CD4-positive, alpha-beta T cell treated with Interleukin-15 for 4 hours (primary cell): ENCODE measurements at regions not wholly inside any gene's neighbourhood (a gene's known extent, or its start where the extent isn't known, plus 50 kb on each side); places are given as distances from the start of the nearest gene placed in this dataset.
"Not testable (repeated sequence)": the region's sequence is repeated elsewhere in the genome, so short reads cannot be mapped to it uniquely, and the experiment has no call there.

Experiments used
- DNase-seq: peaks from one replicate; pipeline ENCODE4 v3.0.0-alpha.2; 2020; ENCODE audit warnings: low spot score

- DNase-seq = no peak
Observed at GRCh38 chr10:2246747-2247146, 509.4 kb upstream of the ADARB2 start.

DNA sequence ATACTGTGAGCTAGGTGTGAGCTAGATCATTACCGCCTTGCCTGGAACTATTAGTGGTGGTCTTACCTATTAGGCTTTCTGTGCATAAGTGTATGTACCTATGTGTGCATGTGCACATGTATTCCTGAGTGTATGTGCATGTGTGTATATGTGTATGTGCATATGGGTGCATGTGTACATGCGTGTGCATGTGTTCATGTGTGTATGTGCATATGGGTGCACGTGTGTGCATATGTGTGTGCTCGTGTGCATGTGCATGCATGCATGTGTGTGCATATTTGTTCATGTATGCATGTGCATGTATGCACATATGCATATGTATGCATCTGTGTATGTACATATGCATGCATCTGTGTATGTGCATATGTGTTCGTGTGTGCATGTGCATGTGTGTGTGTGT, 508.3 kb upstream of the ADARB2 start:
- DNase-seq = no peak

- no peak for DNase-seq
Observed at GRCh38 chr10:2244471-2244870, 507.1 kb upstream of the ADARB2 start.

- DNase-seq = no peak
Observed at GRCh38 chr10:2236876-2237275, 499.6 kb upstream of the ADARB2 start.

DNA sequence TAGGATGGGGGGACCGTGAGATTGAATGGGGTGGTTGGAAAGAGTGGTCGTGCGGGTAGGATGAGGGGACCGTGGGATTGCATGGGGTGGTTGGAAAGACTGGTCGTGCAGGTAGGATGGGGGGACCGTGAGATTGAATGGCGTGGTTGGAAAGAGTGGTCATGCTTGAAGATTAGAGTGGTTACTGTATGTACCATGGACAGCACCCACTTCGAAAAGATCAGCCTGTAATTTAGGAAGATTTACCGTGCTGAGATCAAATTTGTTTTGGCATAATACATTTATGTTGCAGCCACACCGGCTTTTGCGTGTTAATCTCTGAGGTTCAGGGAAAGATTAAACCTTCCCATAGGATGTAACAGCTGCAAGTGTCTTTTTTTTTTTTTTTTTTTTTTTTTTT, 495.2 kb upstream of the ADARB2 start:
- DNase-seq = no peak

- no peak for DNase-seq
Observed at GRCh38 chr10:2230478-2230877, 493.2 kb upstream of the ADARB2 start.

DNA sequence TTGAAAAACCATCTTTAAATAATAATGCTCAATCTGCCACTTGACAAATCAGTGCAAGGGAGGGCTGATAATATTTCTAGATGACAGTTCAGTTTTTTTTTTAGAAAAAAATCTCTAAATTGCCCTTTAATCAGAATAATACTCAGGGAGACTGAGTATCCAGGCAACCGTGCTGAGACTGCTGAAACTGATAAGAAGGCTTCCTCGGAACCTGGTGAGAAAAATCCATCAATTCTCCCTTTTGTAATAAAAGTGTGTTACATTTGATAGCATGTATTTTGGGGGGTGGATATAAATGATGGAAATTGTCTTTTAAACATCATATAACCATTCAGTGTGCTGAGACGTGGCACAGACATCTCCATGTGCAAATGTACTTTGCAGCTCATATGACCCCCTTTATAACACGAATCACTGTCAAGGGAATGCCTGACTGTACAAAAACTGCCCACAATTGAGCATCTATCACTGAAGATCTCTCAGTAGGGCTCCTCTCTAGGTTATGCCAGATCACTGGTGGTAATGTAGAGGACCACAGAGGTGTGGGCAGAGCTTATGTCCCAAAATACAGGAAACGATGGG, 491.1 kb upstream of the ADARB2 start:
- DNase-seq = no peak

GRCh38 chr10:2225609-2226008, 488.3 kb upstream of the ADARB2 start:
- DNase-seq = no peak

DNA sequence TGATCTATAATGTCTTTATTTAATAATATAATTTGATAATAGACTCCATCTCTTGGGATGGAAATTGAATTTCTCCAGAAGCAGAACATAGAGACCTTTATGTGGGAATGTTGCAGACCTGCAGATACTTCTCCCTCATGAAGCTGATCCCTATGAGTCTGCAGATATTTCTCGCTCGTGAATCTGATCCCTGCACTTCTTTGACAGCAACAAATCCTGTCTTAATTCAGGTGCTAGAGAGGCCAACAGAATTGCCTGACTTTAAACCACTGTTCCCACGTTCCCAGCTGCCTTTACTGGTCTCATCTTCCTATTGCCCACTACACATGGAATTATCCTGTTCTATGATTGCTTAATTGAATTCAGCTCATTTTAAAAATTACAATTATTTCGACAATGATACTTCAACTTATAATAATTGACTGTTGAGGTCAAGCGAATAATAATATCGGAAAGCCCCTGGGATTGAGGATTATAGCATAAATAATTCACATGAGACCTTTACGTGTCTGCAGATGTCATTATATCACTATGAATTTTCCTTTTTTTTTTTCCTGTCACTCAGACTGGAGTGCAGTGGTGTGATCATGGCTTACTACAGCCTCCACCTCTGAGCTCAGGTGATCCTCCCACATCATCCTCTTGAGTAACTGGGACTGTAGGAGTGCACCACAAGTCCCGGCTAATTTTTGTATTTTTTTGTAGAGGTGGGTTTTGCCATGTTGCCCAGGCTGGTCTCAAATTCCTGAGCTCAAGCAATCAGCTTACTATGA, 486.4 kb upstream of the ADARB2 start:
- no peak for DNase-seq

GRCh38 chr10:2222631-2223030, 485.3 kb upstream of the ADARB2 start:
- DNase-seq = no peak

GRCh38 chr10:2214805-2215204, 477.5 kb upstream of the ADARB2 start:
- no peak for DNase-seq

- no peak for DNase-seq
Observed at GRCh38 chr10:2214092-2214491, 476.8 kb upstream of the ADARB2 start.

DNA sequence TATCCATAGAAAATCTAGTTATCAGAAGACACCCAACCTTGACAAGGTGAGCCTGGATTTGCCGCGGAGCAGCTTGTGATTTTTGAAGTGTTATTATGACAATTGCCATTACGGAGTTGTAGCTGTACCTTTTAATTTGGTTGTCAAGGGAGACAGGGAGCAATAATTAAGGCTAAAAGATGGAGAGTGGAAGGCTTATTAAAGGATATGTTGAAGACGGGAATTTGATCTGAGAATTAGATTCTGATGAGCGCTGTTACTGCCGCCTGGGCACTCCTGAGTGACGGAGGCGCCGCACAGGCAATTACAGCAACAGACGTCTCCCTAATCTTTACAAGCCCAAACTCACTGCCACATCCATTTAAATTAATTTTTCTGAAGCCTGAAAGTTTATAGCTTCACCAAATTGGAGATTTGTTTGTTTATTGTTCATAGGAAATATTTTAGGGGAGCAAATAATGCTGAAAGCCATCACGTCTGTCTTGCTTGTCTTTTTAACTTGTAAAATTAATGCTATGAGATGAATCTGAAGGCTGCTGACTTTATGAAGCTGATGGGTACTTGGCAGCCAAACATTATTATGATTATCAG, 475.0 kb upstream of the ADARB2 start:
- DNase-seq = no peak

- DNase-seq = no peak
Observed at GRCh38 chr10:2210088-2210487, 472.8 kb upstream of the ADARB2 start.

DNA sequence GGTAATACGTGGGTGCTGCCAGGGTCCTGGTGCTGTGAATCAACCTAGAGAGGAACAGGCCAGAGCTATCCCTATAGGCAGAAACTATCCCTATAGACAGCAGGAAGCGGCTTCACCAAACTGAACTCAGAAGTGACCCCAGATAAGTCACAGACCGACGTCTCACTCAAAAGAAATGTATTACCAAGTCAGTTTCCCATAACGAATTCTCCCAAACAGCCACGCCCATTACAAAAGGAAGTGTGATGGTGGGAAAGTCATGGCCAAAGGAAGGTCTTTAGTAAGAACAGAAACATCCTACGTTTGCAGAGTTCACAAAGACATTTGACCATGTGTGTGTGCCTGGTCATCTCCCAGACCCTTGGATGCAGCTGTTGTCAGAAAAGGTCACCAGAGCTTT, 470.8 kb upstream of the ADARB2 start:
- no peak for DNase-seq

DNA sequence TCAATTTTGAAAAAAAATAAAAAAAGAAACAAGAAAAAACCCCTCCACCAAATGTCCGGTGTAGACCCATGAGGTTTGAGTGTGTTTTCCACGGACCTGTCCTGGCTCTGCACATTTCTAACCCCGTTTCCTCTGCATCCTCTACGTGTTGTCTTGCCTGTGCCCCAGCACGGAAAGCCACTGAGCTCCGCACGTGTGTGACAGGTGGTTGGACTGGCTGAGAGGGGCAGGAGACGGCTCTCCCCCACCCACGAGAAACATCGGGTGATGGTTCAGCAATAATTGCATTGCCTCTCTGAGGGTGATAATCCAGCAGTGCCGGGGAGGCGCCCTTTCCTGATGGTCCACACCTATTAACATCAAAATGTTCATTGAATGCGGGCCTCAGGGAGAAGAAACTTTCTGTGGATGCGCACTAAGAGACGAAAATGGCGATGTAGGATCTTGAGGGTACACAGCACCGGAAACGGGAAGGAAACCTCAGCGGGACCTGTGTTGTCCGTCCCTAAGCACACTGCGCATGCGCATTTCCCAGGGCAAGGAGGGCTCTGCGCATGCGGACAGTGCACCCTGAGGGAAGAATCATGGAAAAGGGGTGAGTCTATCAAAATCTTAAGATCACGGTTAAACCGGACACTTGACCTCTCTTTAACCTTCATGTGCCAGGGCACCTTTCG, 470.1 kb upstream of the ADARB2 start:
- DNase-seq = no peak

GRCh38 chr10:2205406-2205805, 468.1 kb upstream of the ADARB2 start:
- no peak for DNase-seq

DNA sequence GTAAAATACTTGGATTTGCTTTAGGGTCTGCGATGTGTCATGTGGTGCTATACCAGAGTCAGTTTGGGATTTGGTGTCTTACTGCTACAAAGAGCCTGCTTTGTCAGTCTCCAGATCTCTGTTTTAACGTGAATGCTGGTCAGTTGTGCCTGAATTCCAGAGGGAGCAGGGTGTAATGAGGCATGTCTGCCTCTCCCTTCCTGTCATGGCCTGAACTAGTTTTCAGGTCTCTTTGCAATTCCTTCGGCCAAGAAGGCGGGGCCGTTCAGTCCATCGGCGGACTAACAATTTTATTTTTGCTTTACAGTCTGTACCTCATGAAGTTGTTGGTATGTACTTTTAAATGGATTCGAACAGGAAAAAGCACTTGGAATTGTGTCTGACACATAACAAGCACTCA, 465.1 kb upstream of the ADARB2 start:
- no peak for DNase-seq

DNA sequence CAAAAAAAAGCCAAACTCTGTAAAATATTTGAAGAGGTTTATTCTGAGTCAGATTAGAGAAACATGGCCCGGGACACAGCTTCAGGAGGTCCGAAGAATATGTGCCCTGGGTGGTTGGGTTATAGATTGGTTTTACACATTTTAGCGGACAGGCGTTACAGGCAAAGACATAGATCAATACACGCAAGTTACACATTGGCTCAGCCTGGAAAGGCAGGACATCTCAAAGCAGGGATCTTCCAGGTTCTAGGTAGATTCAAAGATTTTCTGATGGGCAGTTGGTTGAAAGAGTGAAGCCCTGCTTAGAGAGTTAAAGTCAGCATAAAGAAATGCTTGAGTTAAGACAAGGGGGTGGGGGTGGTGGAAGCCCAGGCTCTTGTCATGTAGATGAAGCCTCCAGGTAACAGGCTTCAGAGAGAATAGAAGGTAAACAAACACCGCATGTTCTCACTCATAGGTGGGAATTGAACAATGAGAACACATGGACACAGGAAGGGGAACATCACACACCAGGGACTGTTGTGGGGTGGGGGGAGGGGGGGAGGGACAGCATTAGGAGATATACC, 464.3 kb upstream of the ADARB2 start:
- no peak for DNase-seq

GRCh38 chr10:2197663-2198062, 460.3 kb upstream of the ADARB2 start:
- DNase-seq = no peak

DNA sequence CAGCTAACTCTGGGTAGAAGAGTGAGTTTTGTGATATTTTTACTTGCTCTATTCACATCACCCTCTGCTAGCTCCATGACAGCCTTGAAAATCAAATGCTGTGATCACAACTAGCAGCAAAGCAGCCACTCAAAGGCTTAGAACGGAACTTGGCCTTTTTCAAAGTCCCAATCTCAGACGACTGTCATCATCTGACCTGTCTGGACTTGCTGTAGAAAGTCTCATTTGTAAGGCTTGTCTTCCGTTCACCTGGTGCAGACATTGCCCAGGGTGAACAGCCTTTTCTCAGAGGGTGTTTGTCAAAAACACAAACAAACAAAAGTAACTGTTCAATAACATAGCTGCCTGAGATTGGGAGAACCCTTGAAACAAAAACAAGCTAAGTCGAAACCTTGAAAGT, 458.9 kb upstream of the ADARB2 start:
- no peak for DNase-seq

DNA sequence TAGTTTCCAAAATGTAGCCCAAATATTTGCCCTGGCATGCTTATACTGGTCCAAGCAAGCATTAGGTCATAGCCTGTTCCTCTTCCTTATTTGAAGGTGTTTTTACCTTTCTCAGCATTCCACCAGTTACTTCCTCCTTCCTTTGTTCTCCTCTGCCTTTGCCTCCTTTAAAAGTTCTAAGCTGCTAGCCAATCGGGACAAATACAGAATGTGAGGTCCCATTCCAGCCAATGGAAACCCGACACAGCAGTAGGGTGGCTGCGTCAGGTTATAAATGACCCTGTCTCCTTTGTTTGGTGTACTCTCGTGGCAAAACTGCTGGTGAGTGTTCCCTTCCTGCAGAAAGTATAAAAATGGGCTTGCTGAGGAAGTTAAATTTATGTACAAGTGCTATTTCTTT, 452.0 kb upstream of the ADARB2 start:
- DNase-seq = not testable (repeated sequence)

- no peak for DNase-seq
Observed at GRCh38 chr10:2188371-2188770, 451.0 kb upstream of the ADARB2 start.
